Activated CD4-positive, CD25-positive, alpha-beta regulatory T cell treated with anti-CD3 and anti-CD28 coated beads, Interleukin-2, amount 50 U/mL, for 24 hours (primary cell): ENCODE measurements at regions not wholly inside any gene's neighbourhood (a gene's known extent, or its start where the extent isn't known, plus 50 kb on each side); places are given as distances from the start of the nearest gene placed in this dataset.

Experiments used
- ATAC-seq, 2 donors: fragments of 150-1000 bp; cut with Tn5 transposase; one replicate each; pipeline ENCODE4 v1.10.0; 2021; ENCODE audit warnings: mild to moderate bottlenecking in 1 of 2, moderate library complexity in 1 of 2

DNA sequence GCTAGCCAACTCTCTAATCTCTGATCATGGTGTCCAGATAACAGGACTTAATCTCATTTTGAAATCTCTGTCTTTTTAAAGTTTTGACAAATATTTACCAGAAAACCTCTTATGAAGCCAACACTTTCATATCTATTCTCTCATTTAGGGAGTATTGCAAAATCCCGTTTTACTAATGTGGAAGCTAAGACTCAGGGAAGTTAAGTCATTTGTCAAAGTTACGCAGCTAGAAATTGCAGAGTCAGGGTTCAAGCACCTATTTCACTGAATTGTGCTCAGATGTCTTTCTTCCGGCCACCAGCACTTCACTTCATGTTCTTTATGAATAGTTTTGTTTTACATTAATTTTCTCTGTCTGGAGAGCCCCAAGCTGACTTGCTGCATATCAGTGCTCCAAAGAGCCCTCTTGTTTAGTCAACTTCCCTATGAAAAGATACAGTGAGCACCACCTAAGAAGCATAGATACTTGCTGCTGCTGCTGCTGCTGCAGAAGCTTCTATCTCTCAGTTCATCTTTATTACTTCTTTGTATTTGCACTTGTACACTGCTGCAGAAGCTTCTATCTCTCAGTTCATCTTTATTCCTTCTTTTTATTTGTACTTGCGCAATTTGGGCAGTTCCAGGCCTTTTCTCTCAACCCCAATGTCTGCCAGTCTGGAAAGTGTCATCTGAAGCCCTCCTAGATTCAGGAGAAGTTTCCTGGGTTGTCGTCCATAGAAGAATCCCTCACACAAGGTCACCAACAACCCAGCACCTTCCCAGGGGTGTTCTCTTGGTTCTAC lies 329.7 kb downstream of the MAFB start:
- ATAC-seq, result no peak

GRCh38 chr20:40354880-40355279 lies 334.2 kb downstream of the MAFB start:
- no peak for ATAC-seq

DNA sequence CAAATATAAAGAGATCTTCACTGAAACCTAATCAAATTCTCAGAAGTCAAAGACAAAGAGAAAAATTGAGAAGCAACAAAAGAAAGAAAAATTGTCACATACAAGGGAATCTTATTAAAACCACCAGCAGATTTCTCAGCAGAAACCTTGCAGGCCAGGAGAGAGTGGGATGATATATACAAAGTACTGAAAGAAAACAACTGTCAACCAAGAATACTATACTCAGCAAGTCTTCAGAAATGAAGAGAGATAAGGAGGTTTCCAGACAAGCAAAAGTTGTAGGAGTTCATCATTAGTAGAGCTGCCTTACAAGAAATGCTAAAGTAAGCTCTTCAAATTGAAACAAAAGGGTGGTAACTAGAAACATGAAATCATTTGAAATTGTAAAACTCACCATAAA lies 345.6 kb downstream of the MAFB start:
- no peak for ATAC-seq

DNA sequence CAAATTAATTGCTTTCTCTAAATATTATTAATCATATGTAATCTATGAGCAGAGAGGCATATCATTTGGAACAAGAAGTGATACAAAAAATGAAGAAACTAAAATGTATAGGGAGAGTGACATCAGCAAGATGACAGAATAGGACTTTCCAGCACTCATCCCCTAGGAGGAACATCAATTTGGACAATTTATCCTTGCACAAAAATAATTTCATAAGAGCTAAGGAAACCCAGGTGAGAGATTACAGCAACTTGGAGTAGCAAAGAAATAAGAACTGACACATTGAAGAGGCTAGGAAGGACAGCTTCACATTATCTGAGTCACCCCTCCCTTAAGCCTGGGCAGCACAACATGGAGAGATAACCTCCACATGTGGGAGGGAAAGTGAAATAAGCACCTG lies 347.5 kb downstream of the MAFB start:
- no peak for ATAC-seq

- ATAC-seq, result no peak
These were observed 349.2 kb downstream of the MAFB start for GRCh38 chr20:40339661-40340449.

DNA sequence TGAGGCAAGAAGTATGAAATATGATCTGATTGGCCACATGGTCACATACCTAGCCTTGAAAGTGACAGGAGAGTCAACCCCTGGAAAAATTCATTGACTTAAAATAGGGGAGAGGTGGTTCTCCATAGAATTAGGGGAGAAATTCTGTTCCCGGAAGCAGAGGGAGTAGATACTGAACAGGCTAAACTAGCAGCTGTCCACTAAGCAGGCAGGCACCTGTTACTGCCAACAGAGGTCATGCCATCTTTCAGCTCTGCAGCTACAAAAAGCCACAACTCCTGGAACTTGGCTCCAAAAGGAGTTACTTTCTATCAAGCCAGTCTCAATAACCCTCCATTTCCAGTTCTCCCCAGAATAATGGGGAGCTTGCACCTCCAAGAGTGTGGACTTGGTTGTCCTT lies 352.5 kb downstream of the MAFB start:
- no peak for ATAC-seq

DNA sequence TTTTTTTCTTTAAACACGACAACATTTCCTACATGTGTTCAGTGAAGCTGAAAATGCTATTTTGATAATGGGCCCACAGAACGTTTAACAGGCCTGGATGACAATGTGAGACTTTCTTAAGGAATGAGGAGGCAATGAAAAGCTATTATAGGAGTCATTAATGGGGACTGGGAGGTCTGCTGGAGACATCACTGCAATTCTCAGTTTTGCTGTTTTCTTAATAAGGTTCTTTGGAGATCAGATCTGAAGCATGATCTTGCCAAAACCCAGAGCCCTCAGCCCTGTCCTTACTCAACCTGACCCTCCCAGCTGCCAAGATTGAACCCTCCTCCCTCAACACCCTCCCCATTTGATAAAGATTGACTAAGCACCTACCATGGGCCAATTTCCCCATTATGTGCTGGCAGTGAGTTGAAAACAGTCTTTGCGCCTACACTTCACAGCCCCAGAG lies 353.1 kb downstream of the MAFB start:
- no peak for ATAC-seq

DNA sequence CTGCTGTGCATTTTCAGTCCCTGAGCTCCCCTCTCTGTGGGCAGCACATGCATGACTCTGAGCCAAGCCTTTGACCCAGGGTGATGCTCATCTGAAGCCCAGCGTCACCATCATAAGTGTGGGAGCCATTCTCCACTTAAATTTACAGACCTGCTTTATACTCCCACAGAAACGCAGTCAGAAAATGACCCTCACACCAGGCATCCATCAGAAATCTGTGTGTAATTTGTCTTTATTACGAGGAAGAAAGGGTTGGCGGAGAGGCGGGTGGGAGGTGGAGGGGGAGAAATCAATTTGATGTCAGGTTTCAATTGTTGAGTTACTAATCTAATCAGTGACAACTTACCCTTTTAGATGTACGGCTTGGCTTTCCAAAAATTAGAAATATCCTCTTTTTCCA lies 353.6 kb downstream of the MAFB start:
- no peak for ATAC-seq

GRCh38 chr20:40333591-40333990 lies 355.4 kb downstream of the MAFB start:
- no peak for ATAC-seq

- no peak for ATAC-seq
These were observed 357.1 kb downstream of the MAFB start for GRCh38 chr20:40331807-40332560.

- ATAC-seq, result no peak
These were observed 357.8 kb downstream of the MAFB start for GRCh38 chr20:40331249-40331648.

- no peak for ATAC-seq
These were observed 359.7 kb downstream of the MAFB start for GRCh38 chr20:40329321-40329720.

GRCh38 chr20:40326784-40327183 lies 362.3 kb downstream of the MAFB start:
- no peak for ATAC-seq

- no peak for ATAC-seq
These were observed 363.9 kb downstream of the MAFB start for GRCh38 chr20:40325006-40325568.

- ATAC-seq, result no peak
These were observed 365.7 kb downstream of the MAFB start for GRCh38 chr20:40323361-40323794.

DNA sequence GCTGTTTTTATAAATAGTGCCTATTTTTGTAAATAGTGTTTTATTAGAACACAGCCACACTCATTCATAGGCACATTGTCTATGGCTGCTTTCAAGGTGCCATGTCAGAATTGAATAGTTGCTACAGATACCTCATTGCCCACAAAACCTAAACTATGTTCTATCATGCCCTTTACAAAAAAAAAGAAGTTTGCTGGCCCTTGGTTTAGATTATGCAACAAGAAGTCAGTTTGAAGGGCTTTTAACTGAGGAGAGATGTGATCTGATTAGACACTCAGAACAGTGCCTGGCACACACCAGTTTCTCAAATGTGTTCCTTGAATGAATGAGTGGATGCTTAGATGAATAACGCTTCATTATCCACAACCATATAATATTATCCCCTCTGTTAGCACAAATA lies 366.1 kb downstream of the MAFB start:
- ATAC-seq, result no peak

DNA sequence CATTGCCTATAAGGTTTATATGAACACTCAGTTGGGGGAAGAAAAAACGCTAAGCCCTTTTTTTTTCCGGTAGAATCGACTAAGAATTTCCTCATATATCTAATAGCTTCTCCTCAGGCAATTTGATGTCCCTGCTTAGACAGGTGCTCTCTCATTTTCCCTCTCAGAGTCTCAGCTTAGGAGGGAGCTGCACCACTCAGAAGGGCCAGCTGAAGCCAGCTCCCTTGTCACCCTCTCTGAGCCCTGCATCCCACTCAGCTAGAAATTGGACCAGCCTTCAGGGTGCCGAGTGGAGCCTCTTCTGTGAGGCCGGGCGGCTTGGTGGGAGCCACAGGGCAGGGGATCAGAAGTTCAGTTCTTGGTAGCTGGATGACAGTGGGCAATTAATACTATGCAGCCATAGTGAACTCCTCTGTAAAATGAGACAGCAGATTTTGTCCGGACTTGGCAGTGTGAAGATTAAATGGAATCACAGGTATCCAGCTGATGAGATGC lies 368.5 kb downstream of the MAFB start:
- ATAC-seq, result no peak

- ATAC-seq, result no peak
These were observed 369.1 kb downstream of the MAFB start for GRCh38 chr20:40319741-40320516.

DNA sequence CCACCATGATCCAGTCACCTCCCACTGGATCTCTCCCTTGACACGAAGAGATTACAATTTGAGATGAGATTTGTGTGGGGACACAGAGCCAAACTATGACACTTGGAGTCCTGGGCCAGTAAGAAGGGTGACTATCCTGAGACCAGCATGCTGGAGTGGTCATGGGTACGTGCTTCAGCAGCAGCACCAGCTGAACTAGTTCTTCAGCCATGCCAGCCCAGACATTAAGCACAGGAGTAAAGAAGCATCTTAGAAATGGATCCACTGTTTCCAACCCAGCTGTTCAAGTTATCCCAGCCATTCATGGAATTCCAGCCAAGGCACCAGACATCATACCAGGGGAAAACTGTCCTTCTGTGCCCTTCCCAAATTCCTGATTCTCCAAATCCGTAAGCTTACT lies 370.0 kb downstream of the MAFB start:
- no peak for ATAC-seq

GRCh38 chr20:40317156-40317790 lies 371.8 kb downstream of the MAFB start:
- no peak for ATAC-seq

- no peak for ATAC-seq
These were observed 374.8 kb downstream of the MAFB start for GRCh38 chr20:40314278-40314677.

GRCh38 chr20:40313730-40314129 lies 375.3 kb downstream of the MAFB start:
- no peak for ATAC-seq
